ENCODE measurements at regions not wholly inside any gene's neighbourhood (a gene's known extent, or its start where the extent isn't known, plus 50 kb on each side); places are given as distances from the start of the nearest gene placed in this dataset.

- H3K4me1 ChIP-seq (ENCODE audit: insufficient read depth, low read length): no peaks in the 10 kb centered on the region
- H3K36me3 ChIP-seq (ENCODE audit: insufficient read depth, low read length): no peaks in the 10 kb centered on the region
- no peaks in the 10 kb centered on the region for H3K27me3 ChIP-seq (ENCODE audit: control insufficient read depth in 1 of 2, insufficient read depth in 2 of 2, low read length in 2 of 2)
- no peak overlapping the region for H3K27ac ChIP-seq (ENCODE audit: low read depth, low read length)
- no peaks in the 10 kb centered on the region for H3K9me3 ChIP-seq (ENCODE audit: low read length)
- H3K9ac ChIP-seq (ENCODE audit: low read length): no peak overlapping the region
- no peak overlapping the region for H3K4me3 ChIP-seq (ENCODE audit: low read depth in 1 of 2, low read length in 2 of 2)
These were observed 1200.4 kb downstream of the DIAPH3 start for GRCh38 chr13:58963321-58963720.

GRCh38 chr13:58964048-58964447 lies 1199.7 kb downstream of the DIAPH3 start:
- Histone ChIP-seq H3K9ac (ENCODE audit: low read length) (no peak overlapping the region), H3K27me3 (ENCODE audit: control insufficient read depth in 1 of 2, insufficient read depth in 2 of 2, low read length in 2 of 2) (no peaks in the 10 kb centered on the region), H3K36me3 (ENCODE audit: insufficient read depth, low read length) (no peaks in the 10 kb centered on the region), H3K9me3 (ENCODE audit: low read length) (no peaks in the 10 kb centered on the region), H3K4me1 (ENCODE audit: insufficient read depth, low read length) (no peaks in the 10 kb centered on the region), H3K27ac (ENCODE audit: low read depth, low read length) (no peak overlapping the region), H3K4me3 (ENCODE audit: low read depth in 1 of 2, low read length in 2 of 2) (no peak overlapping the region)

- H3K9ac ChIP-seq (ENCODE audit: low read length): no peak overlapping the region
- H3K27me3 ChIP-seq (ENCODE audit: control insufficient read depth in 1 of 2, insufficient read depth in 2 of 2, low read length in 2 of 2): no peaks in the 10 kb centered on the region
- no peaks in the 10 kb centered on the region for H3K4me1 ChIP-seq (ENCODE audit: insufficient read depth, low read length)
- no peaks in the 10 kb centered on the region for H3K9me3 ChIP-seq (ENCODE audit: low read length)
- no peaks in the 10 kb centered on the region for H3K36me3 ChIP-seq (ENCODE audit: insufficient read depth, low read length)
- no peak overlapping the region for H3K4me3 ChIP-seq (ENCODE audit: low read depth in 1 of 2, low read length in 2 of 2)
- no peak overlapping the region for H3K27ac ChIP-seq (ENCODE audit: low read depth, low read length)
These were observed 1186.6 kb downstream of the DIAPH3 start for GRCh38 chr13:58977085-58977484.

- no peaks in the 10 kb centered on the region for H3K36me3 ChIP-seq (ENCODE audit: insufficient read depth, low read length)
- H3K4me3 ChIP-seq (ENCODE audit: low read depth in 1 of 2, low read length in 2 of 2): no peak overlapping the region
- H3K27me3 ChIP-seq (ENCODE audit: control insufficient read depth in 1 of 2, insufficient read depth in 2 of 2, low read length in 2 of 2): no peaks in the 10 kb centered on the region
- no peak overlapping the region for H3K9ac ChIP-seq (ENCODE audit: low read length)
- no peaks in the 10 kb centered on the region for H3K4me1 ChIP-seq (ENCODE audit: insufficient read depth, low read length)
- H3K27ac ChIP-seq (ENCODE audit: low read depth, low read length): no peak overlapping the region
- no peaks in the 10 kb centered on the region for H3K9me3 ChIP-seq (ENCODE audit: low read length)
These were observed 1185.4 kb downstream of the DIAPH3 start for GRCh38 chr13:58978331-58978730.

GRCh38 chr13:58979851-58980250 lies 1183.9 kb downstream of the DIAPH3 start:
- Histone ChIP-seq H3K27me3 (ENCODE audit: control insufficient read depth in 1 of 2, insufficient read depth in 2 of 2, low read length in 2 of 2) (no peaks in the 10 kb centered on the region), H3K4me3 (ENCODE audit: low read depth in 1 of 2, low read length in 2 of 2) (no peak overlapping the region), H3K9ac (ENCODE audit: low read length) (no peak overlapping the region), H3K36me3 (ENCODE audit: insufficient read depth, low read length) (no peaks in the 10 kb centered on the region), H3K4me1 (ENCODE audit: insufficient read depth, low read length) (no peaks in the 10 kb centered on the region), H3K27ac (ENCODE audit: low read depth, low read length) (no peak overlapping the region), H3K9me3 (ENCODE audit: low read length) (no peaks in the 10 kb centered on the region)

GRCh38 chr13:58985845-58986244 lies 1177.9 kb downstream of the DIAPH3 start:
- Histone ChIP-seq H3K4me3 (ENCODE audit: low read depth in 1 of 2, low read length in 2 of 2) (no peak overlapping the region), H3K27ac (ENCODE audit: low read depth, low read length) (no peak overlapping the region), H3K9me3 (ENCODE audit: low read length) (no peaks in the 10 kb centered on the region), H3K9ac (ENCODE audit: low read length) (no peak overlapping the region), H3K4me1 (ENCODE audit: insufficient read depth, low read length) (no peaks in the 10 kb centered on the region), H3K36me3 (ENCODE audit: insufficient read depth, low read length) (no peaks in the 10 kb centered on the region), H3K27me3 (ENCODE audit: control insufficient read depth in 1 of 2, insufficient read depth in 2 of 2, low read length in 2 of 2) (no peaks in the 10 kb centered on the region)

- H3K9ac ChIP-seq (ENCODE audit: low read length): no peak overlapping the region
- H3K27me3 ChIP-seq (ENCODE audit: control insufficient read depth in 1 of 2, insufficient read depth in 2 of 2, low read length in 2 of 2): no peaks in the 10 kb centered on the region
- H3K4me3 ChIP-seq (ENCODE audit: low read depth in 1 of 2, low read length in 2 of 2): no peak overlapping the region
- H3K4me1 ChIP-seq (ENCODE audit: insufficient read depth, low read length): no peaks in the 10 kb centered on the region
- no peaks in the 10 kb centered on the region for H3K9me3 ChIP-seq (ENCODE audit: low read length)
- no peaks in the 10 kb centered on the region for H3K36me3 ChIP-seq (ENCODE audit: insufficient read depth, low read length)
- H3K27ac ChIP-seq (ENCODE audit: low read depth, low read length): no peak overlapping the region
These were observed 1174.2 kb downstream of the DIAPH3 start for GRCh38 chr13:58989556-58989955.

GRCh38 chr13:58991826-58992477 lies 1171.8 kb downstream of the DIAPH3 start:
- no peaks in the 10 kb centered on the region for H3K27me3 ChIP-seq (ENCODE audit: control insufficient read depth in 1 of 2, insufficient read depth in 2 of 2, low read length in 2 of 2)
- no peaks in the 10 kb centered on the region for H3K4me1 ChIP-seq (ENCODE audit: insufficient read depth, low read length)
- no peak overlapping the region for H3K27ac ChIP-seq (ENCODE audit: low read depth, low read length)
- no peaks in the 10 kb centered on the region for H3K9me3 ChIP-seq (ENCODE audit: low read length)
- no peak overlapping the region for H3K4me3 ChIP-seq (ENCODE audit: low read depth in 1 of 2, low read length in 2 of 2)
- no peaks in the 10 kb centered on the region for H3K36me3 ChIP-seq (ENCODE audit: insufficient read depth, low read length)
- H3K9ac ChIP-seq (ENCODE audit: low read length): no peak overlapping the region

GRCh38 chr13:58992478-58993042 lies 1171.2 kb downstream of the DIAPH3 start:
- no peak overlapping the region for H3K27ac ChIP-seq (ENCODE audit: low read depth, low read length)
- H3K9me3 ChIP-seq (ENCODE audit: low read length): no peaks in the 10 kb centered on the region
- H3K4me1 ChIP-seq (ENCODE audit: insufficient read depth, low read length): no peaks in the 10 kb centered on the region
- no peaks in the 10 kb centered on the region for H3K36me3 ChIP-seq (ENCODE audit: insufficient read depth, low read length)
- no peak overlapping the region for H3K4me3 ChIP-seq (ENCODE audit: low read depth in 1 of 2, low read length in 2 of 2)
- no peaks in the 10 kb centered on the region for H3K27me3 ChIP-seq (ENCODE audit: control insufficient read depth in 1 of 2, insufficient read depth in 2 of 2, low read length in 2 of 2)
- H3K9ac ChIP-seq (ENCODE audit: low read length): no peak overlapping the region

GRCh38 chr13:58994077-58994476 lies 1169.7 kb downstream of the DIAPH3 start:
- no peak overlapping the region for H3K9ac ChIP-seq (ENCODE audit: low read length)
- H3K27ac ChIP-seq (ENCODE audit: low read depth, low read length): no peak overlapping the region
- H3K9me3 ChIP-seq (ENCODE audit: low read length): no peaks in the 10 kb centered on the region
- H3K4me1 ChIP-seq (ENCODE audit: insufficient read depth, low read length): no peaks in the 10 kb centered on the region
- H3K36me3 ChIP-seq (ENCODE audit: insufficient read depth, low read length): no peaks in the 10 kb centered on the region
- no peaks in the 10 kb centered on the region for H3K27me3 ChIP-seq (ENCODE audit: control insufficient read depth in 1 of 2, insufficient read depth in 2 of 2, low read length in 2 of 2)
- no peak overlapping the region for H3K4me3 ChIP-seq (ENCODE audit: low read depth in 1 of 2, low read length in 2 of 2)

GRCh38 chr13:58994777-58995176 lies 1169.0 kb downstream of the DIAPH3 start:
- no peak overlapping the region for H3K9ac ChIP-seq (ENCODE audit: low read length)
- no peaks in the 10 kb centered on the region for H3K4me1 ChIP-seq (ENCODE audit: insufficient read depth, low read length)
- H3K27ac ChIP-seq (ENCODE audit: low read depth, low read length): no peak overlapping the region
- no peaks in the 10 kb centered on the region for H3K27me3 ChIP-seq (ENCODE audit: control insufficient read depth in 1 of 2, insufficient read depth in 2 of 2, low read length in 2 of 2)
- no peaks in the 10 kb centered on the region for H3K36me3 ChIP-seq (ENCODE audit: insufficient read depth, low read length)
- no peak overlapping the region for H3K4me3 ChIP-seq (ENCODE audit: low read depth in 1 of 2, low read length in 2 of 2)
- H3K9me3 ChIP-seq (ENCODE audit: low read length): no peaks in the 10 kb centered on the region

- Histone ChIP-seq H3K4me3 (ENCODE audit: low read depth in 1 of 2, low read length in 2 of 2) (no peak overlapping the region), H3K36me3 (ENCODE audit: insufficient read depth, low read length) (no peaks in the 10 kb centered on the region), H3K9ac (ENCODE audit: low read length) (no peak overlapping the region), H3K9me3 (ENCODE audit: low read length) (no peaks in the 10 kb centered on the region), H3K4me1 (ENCODE audit: insufficient read depth, low read length) (no peaks in the 10 kb centered on the region), H3K27ac (ENCODE audit: low read depth, low read length) (no peak overlapping the region), H3K27me3 (ENCODE audit: control insufficient read depth in 1 of 2, insufficient read depth in 2 of 2, low read length in 2 of 2) (no peaks in the 10 kb centered on the region)
These were observed 1165.0 kb downstream of the DIAPH3 start for GRCh38 chr13:58998716-58999115.
